Lung (tissue), 11 donors: ENCODE measurements at regions not wholly inside any gene's neighbourhood (a gene's known extent, or its start where the extent isn't known, plus 50 kb on each side); places are given as distances from the start of the nearest gene placed in this dataset.

ENCODE experiments used
- ATAC-seq: fragments of 200-7000 bp; cut with Tn5 transposase; one replicate; pipeline ENCODE4 v1.9.1; 2020; ENCODE audit warnings: moderate number of reproducible peaks; ENCODE audit not compliant: insufficient read depth, low FRiP score
- DNase-seq, 3 donors: peaks; one replicate each; pipeline ENCODE4 v3.0.0-alpha.2; 2013 to 2017
- H3K27ac ChIP-seq, 2 donors: one replicate each; pipeline ENCODE4 v1.5.1; 2013; ENCODE audit warnings: mild to moderate bottlenecking in 2 of 2, moderate library complexity in 2 of 2, control low read depth in 1 of 2, inconsistent platforms in 1 of 2, low read depth in 1 of 2, low read length in 1 of 2
- H3K27me3 ChIP-seq, 3 donors: one replicate each; pipeline ENCODE4 v1.5.1; 2013; ENCODE audit warnings: low read length in 2 of 3; ENCODE audit not compliant: control insufficient read depth in 3 of 3, insufficient read depth in 3 of 3
- H3K36me3 ChIP-seq, 4 donors: one replicate each; pipeline ENCODE4 v1.5.1; 2013; ENCODE audit warnings: low read length in 4 of 4, mild to moderate bottlenecking in 1 of 4, moderate library complexity in 1 of 4; ENCODE audit not compliant: control insufficient read depth in 4 of 4, insufficient read depth in 4 of 4
- H3K4me1 ChIP-seq, 5 donors: one replicate each; pipeline ENCODE4 v1.5.1; 2013; ENCODE audit warnings: low read length in 5 of 5, mild to moderate bottlenecking in 2 of 5, moderate library complexity in 1 of 5; ENCODE audit not compliant: control insufficient read depth in 5 of 5, insufficient read depth in 5 of 5
- H3K4me3 ChIP-seq: one replicate; pipeline ENCODE4 v1.5.1; 2013; ENCODE audit warnings: mild to moderate bottlenecking, control low read depth, moderate library complexity
- H3K9ac ChIP-seq, 2 donors: one replicate each; pipeline ENCODE4 v1.5.1; 2013; ENCODE audit warnings: low read length in 2 of 2, control low read depth in 1 of 2; ENCODE audit not compliant: insufficient read depth in 1 of 2
- H3K9me3 ChIP-seq, 4 donors: one replicate each; pipeline ENCODE4 v1.5.1; 2013; ENCODE audit warnings: low read length in 3 of 4, mild to moderate bottlenecking in 1 of 4, moderate library complexity in 1 of 4; ENCODE audit not compliant: control insufficient read depth in 4 of 4, insufficient read depth in 3 of 4
- WGBS, 2 donors: extraction: QIAGEN DNeasy Blood & Tissue Kit; methylation state at CpG; one replicate each; pipeline ENCODE4 v1.1.7; 2013; 5-methylcytosine and 5-hydroxymethylcytosine counted together
- TF ChIP-seq, protein P1 (sequence below): IDR thresholded peaks from 2 replicates; pipeline ENCODE4 v1.5.1; 2012; ENCODE audit warnings: mild to moderate bottlenecking; ENCODE audit errors: control extremely low read depth, extremely low read depth
- donor health status: control.
- donor health status: control.
- donor health status: Bipolar disorder and iron deficiency.
- donor health status: healthy.
- donor health status: DM: yes; HTN: yes; CAD: no.

DNA sequence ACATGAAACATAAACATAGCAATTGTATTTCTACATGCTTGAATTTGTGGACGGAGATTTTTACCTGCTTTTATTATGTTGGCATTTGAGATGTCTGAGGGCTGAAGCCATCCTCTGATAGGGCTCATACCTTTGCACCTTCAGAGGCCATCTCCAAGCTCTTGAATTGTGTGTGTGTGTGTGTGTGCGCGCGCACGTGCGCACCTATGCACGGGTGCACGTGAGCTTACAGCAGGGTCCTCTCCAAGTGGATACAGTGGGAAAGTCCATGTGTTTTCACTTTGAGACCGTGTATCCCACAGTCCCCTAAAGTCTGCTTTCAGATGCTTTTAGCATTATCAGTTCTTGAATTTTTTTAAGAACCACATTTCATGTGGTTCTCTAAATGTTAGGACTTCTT is 178.6 kb downstream of the RAB11FIP2 start:
- ATAC-seq (no peak), DNase-seq (no peak)
- H3K9me3 ChIP-seq, result peaks cover 0 to 2% (median 0%) of the 10 kb centered on the region in 4 donors
- peaks cover 0 to 2% (median 2%) of the 10 kb centered on the region in 3 donors for H3K27me3 ChIP-seq
- TF ChIP-seq, protein P1, sequence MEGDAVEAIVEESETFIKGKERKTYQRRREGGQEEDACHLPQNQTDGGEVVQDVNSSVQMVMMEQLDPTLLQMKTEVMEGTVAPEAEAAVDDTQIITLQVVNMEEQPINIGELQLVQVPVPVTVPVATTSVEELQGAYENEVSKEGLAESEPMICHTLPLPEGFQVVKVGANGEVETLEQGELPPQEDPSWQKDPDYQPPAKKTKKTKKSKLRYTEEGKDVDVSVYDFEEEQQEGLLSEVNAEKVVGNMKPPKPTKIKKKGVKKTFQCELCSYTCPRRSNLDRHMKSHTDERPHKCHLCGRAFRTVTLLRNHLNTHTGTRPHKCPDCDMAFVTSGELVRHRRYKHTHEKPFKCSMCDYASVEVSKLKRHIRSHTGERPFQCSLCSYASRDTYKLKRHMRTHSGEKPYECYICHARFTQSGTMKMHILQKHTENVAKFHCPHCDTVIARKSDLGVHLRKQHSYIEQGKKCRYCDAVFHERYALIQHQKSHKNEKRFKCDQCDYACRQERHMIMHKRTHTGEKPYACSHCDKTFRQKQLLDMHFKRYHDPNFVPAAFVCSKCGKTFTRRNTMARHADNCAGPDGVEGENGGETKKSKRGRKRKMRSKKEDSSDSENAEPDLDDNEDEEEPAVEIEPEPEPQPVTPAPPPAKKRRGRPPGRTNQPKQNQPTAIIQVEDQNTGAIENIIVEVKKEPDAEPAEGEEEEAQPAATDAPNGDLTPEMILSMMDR, result no peak
- H3K4me1 ChIP-seq, result no peaks in the 10 kb centered on the region
- no peak overlapping the region for H3K27ac ChIP-seq
- no peak overlapping the region for H3K9ac ChIP-seq
- no peaks in the 10 kb centered on the region for H3K36me3 ChIP-seq
- no peak overlapping the region for H3K4me3 ChIP-seq
- WGBS, 2 donors, result 81 to 82% methylated on average over 9 of the region's 9 CpGs

DNA sequence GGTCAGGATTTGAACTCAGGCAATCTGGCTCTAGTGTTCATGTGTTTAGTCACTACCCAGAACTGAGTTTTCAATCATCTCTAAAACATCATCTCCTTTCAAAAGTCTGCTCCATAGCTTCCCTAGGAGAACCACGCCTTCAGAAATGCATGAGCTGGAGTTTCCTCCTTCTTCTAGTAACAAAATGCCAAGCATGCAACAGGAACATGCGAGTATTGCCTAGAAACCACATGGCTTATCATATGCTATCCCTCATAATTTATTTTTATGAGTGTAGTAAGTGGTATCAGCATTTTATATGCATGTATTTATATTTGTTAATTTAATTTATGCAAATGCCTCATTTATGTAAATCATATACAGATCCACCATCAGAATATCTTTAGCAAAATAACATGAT is 170.9 kb downstream of the RAB11FIP2 start:
- WGBS, 2 donors, result 74 to 76% methylated on average over 2 of the region's 2 CpGs
- peaks cover 0 to 3% (median 0%) of the 10 kb centered on the region in 4 donors for H3K9me3 ChIP-seq

DNA sequence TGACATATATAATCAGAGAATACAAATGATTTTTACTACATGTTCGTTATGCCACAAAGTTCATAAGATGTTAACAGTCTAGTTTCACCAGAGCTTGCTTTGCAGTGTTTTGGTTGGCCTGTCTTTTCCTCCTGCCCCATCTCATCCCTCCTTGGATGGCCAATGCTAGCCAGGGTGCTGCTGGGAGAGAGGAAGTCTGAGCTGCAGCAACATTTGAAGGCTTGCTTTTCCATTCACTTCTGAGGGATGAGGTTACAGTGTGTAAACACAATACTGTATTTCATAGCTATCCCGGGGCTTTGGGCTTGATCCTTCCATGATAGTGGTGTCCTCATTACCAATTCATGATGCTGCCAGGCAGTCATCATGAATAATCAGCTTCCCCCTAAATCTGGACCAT is 170.5 kb downstream of the RAB11FIP2 start:
- no peak for DNase-seq
- Histone ChIP-seq H3K27ac (no peak overlapping the region), H3K36me3 (no peaks in the 10 kb centered on the region), H3K9ac (no peak overlapping the region), H3K4me3 (no peak overlapping the region), H3K9me3 (peaks cover 0 to 3% (median 0%) of the 10 kb centered on the region in 4 donors), H3K27me3 (peaks cover 0 to 4% (median 2%) of the 10 kb centered on the region in 3 donors), H3K4me1 (no peaks in the 10 kb centered on the region)
- ATAC-seq, result no peak
- TF ChIP-seq, protein P1, result no peak
- WGBS, 2 donors, result 68 to 72% methylated on average over 2 of the region's 2 CpGs

More for the DNA sequence above, 170.9 kb downstream of the RAB11FIP2 start:
- Histone ChIP-seq H3K27ac (no peak overlapping the region), H3K27me3 (peaks cover 0 to 4% (median 2%) of the 10 kb centered on the region in 3 donors), H3K9ac (no peak overlapping the region), H3K36me3 (no peaks in the 10 kb centered on the region), H3K4me1 (no peaks in the 10 kb centered on the region), H3K4me3 (no peak overlapping the region)
- DNase-seq (no peak), ATAC-seq (no peak)
- TF ChIP-seq, protein P1, result no peak

DNA sequence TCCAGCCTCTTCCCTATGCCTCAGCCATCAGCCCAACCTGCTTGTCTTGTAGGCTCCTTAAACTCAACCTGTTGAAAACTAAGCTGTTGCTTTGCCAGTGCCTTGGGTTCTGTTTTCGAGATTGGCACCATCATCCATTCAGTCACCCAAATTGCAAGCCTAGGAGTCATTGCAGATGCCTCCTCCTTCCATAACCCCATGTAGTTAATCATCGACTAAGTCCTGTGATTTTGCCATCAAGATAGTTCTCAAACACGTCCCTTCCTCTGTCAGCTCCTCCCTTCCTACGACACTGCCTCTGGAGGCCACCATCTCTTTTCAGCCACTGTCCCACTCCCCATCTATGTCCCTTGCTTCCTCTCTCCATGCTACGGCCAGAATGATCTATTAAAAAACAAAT is 168.1 kb downstream of the RAB11FIP2 start:
- H3K9ac ChIP-seq, result no peak overlapping the region
- no peaks in the 10 kb centered on the region for H3K4me1 ChIP-seq
- no peaks in the 10 kb centered on the region for H3K36me3 ChIP-seq
- TF ChIP-seq, protein P1, result no peak
- DNase-seq (no peak), ATAC-seq (no peak)
- WGBS, 2 donors, result 76 to 84% methylated on average over 5 of the region's 5 CpGs
- peaks cover 0 to 5% (median 0%) of the 10 kb centered on the region in 3 donors for H3K27me3 ChIP-seq
- peaks cover 0 to 3% (median 0%) of the 10 kb centered on the region in 4 donors for H3K9me3 ChIP-seq
- H3K4me3 ChIP-seq, result no peak overlapping the region
- no peak overlapping the region for H3K27ac ChIP-seq
